Stimulated activated CD8-positive, alpha-beta memory T cell treated with anti-CD3 and anti-CD28 coated beads, Interleukin-4, amount 100 ng/mL, for 1 hour (primary cell): ENCODE measurements at regions not wholly inside any gene's neighbourhood (a gene's known extent, or its start where the extent isn't known, plus 50 kb on each side); places are given as distances from the start of the nearest gene placed in this dataset.

Source experiments
- DNase-seq, 2 donors: peaks; one replicate each; pipeline ENCODE4 v3.0.0-alpha.2; 2020; ENCODE audit warnings: low read depth in 2 of 2, low spot score in 1 of 2

GRCh38 chr9:88811511-88811910 is 179.8 kb upstream of the S1PR3 start:
- DNase-seq: no peak

DNA sequence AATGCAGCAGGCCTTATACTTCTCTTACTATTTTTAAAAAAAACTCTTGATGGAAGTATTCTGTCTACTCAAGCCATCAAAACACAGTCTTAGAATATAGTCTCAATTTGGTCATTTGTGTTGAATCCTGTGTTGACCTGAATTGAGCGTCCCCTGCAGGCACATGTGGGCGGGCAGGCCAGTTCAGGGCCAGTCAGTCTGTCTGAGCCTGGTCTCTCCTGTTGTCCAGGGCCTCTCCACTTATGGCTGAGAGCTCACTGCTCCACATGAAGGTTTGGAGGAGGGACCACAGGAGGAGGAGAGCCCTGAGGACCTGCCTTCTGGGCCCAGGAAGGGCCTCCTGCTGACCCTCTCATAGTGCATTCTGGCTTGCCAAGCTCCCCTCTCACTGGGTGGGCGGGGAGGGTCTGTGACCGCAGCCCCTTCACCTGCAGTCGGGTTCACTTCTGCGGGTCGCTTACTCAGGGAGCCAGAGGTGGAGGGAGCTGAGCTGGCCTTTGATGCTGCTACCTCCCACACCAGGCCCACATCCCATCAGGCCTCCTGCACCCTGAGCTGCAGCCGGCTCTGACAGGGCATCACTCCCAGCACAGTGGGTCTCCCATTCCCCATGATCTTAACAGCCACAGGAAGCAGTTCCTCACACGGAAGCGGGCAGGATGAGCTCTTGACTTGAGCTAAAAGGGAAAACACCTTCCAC is 178.2 kb upstream of the S1PR3 start:
- DNase-seq: no peak

GRCh38 chr9:88813638-88814209 is 177.5 kb upstream of the S1PR3 start:
- no peak for DNase-seq

GRCh38 chr9:88814577-88814976 is 176.7 kb upstream of the S1PR3 start:
- DNase-seq: no peak

DNA sequence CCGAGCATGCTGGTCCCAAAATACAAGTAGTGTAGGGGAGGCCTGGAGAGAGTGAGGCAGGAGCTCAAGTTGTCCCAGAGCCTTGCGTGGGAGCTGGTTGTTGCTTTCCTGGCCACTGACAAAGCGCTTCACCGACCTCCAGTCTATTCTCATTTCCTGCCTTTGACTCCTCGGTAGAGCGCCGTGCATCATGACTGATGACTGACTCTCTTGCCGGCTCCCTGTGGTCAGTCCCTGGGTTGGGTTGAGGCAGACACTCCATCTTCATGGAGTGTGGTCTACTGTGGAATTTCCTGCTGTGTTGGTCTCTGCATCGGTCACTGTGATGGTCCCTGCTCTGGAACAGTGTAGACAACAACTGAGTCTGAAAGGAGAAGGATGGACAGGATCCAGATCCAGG is 175.1 kb upstream of the S1PR3 start:
- DNase-seq: no peak

GRCh38 chr9:88816591-88816990 is 174.7 kb upstream of the S1PR3 start:
- no peak for DNase-seq

DNA sequence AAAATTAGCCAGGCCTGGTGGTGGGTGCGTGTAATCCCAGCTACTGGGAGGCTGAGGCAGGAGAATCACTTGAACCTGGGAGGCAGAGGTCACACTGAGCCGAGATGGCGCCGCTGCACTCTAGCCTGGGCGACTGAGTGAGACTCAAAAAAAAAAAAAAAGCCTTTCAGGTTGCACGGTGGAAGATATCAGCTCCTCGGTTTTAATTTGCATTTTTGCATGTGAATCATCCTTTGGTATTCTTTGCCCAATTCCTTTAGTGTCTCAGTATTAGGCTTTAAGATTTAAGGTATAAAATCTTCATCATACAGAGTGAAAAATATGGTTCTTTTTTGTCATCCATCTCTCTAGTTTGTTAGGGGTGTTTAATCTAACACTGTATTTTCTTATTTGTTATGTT is 173.6 kb upstream of the S1PR3 start:
- no peak for DNase-seq

DNA sequence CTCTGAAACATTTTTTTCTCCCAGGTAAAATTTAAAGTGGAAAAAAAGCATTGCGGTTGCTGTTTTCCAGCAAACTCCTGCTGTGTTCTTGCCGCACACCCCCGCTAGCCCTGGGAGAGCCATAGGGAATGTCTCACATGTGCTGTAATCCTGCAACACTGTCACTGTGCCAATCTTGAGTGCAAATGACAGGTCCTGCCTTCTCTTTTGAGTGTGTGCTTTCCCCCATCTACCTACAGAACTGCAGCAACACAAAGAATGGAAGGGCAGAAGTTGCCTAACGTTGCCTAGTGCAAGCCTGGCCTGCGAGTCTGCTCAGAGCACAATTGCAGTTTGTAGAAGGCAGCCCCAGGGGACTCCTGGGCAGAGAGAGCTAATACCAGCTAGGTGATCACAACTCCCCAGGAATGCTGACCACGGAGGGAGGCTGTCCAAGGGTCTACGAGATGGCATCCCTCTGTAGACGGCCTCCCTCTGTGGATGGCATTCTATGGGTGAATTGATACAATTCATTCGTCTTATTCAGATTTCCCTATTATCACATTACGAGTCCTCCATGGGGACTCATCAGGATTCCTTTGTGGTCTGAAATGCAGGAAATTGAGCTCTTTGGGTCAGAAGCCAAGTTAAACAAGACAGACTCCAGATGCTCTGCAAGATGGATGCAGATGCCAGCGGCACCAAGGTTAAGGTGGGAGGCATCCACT is 172.6 kb upstream of the S1PR3 start:
- no peak for DNase-seq

- DNase-seq: no peak
Observed at GRCh38 chr9:88819476-88819875, 171.8 kb upstream of the S1PR3 start.

DNA sequence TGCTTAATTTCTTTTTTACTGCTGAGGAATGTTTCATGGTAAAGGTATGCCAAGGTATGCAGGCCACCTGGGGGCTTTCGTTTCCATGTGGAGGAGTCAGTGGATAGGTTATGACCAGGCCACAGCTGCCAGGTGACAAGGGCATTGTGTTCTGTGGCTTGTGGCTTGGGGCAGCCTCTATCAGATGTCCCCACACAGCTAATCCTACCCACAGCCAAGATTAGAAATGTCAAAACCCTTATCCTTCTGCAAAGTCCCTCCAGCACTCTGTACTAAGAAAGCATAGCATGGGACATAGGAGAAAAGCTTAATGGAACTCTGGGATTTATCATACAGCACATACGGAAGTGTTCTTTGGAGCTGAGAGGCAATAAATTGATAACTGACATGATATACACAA is 171.2 kb upstream of the S1PR3 start:
- no peak for DNase-seq

DNA sequence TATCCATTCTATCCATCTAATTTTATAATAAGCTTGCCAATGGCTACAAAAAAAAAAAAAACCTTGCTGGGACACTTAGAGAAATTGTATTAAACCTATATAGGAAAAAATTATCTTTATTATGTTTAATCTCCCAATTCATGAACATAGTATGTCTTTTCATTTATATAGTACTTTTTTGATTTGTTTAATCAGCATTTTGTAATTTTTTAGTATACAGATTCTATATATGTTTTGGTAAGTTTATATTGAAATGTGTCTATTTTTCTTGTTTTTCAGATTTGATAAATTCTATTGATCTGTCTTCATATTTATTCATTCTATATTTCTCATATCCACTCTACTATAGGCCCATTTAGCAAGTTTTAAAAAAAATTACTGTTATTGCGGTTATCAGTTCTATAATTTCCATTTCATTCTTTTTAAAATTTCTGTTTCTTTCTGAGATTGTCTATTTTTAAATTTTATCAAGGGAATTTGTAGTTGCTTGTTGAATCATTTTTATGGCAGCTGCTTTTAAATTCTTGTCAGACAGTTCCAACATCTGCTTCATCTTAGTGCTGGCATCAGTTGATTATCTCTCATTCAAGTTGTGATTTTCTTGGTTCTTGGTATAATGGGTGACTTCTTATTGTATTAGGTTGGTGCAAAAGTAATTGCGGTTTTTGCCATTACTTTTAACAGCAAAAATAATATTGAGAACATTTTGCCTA is 170.1 kb upstream of the S1PR3 start:
- no peak for DNase-seq

DNA sequence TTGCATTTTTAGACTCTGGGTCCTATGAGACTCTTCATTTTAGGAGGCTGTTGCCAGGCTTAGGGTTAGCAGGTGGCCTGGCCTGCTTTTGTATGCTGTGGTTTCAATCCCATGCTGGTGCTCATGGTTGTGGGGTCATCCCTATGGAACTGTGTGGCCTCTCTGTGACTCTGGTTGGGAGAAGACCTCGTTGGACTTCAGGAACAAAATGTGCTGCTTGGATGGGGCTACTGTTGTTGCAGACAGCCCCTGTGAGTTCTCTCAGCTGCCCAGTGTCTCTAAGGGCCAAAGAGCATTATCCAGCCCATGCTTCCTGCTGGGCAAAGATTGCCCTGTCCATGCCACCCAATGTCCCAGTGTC is 169.5 kb upstream of the S1PR3 start:
- no peak for DNase-seq

DNA sequence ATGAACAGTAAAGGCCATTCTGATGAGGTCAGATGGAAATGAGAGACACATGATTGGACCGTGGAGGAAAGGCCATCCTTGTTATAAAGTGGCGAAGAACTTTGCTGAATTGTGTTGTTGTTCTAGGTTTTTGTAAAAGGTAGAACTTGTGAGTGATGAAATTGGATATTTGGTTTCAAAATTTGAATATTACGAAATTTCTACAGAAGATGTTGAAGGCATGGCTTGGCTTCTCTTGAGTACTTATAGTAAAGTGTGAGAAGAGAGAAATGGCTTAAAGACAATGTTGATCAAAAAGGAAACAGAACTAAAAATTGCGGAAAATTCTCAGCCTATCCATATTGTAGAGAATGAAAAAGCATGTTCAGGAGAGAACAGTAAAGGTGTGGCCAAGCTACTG is 166.6 kb upstream of the S1PR3 start:
- no peak for DNase-seq

DNA sequence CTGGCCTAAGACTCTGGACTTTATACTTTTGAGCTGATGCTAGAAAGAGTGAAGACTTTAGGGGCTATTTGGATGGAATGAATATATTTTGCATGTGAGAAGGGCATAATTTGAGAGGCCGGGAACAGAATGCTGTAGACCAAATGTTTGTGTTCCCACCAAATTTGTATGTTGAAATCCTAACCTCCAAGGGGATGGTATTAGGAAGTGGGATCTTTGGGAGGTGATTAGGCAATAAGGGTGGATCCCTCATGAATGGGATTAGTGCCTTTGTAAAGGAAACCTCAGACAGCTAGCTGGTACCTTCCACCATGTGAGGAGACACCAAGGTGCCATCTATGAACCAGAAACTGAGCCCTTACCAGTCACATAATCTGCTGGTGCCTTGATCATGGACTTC is 165.1 kb upstream of the S1PR3 start:
- no peak for DNase-seq

GRCh38 chr9:88826771-88827181 is 164.5 kb upstream of the S1PR3 start:
- no peak for DNase-seq

- DNase-seq: no peak
Observed at GRCh38 chr9:88828018-88828417, 163.2 kb upstream of the S1PR3 start.

GRCh38 chr9:88828492-88828974 is 162.7 kb upstream of the S1PR3 start:
- DNase-seq: no peak

- no peak for DNase-seq
Observed at GRCh38 chr9:88829276-88829675, 162.0 kb upstream of the S1PR3 start.

DNA sequence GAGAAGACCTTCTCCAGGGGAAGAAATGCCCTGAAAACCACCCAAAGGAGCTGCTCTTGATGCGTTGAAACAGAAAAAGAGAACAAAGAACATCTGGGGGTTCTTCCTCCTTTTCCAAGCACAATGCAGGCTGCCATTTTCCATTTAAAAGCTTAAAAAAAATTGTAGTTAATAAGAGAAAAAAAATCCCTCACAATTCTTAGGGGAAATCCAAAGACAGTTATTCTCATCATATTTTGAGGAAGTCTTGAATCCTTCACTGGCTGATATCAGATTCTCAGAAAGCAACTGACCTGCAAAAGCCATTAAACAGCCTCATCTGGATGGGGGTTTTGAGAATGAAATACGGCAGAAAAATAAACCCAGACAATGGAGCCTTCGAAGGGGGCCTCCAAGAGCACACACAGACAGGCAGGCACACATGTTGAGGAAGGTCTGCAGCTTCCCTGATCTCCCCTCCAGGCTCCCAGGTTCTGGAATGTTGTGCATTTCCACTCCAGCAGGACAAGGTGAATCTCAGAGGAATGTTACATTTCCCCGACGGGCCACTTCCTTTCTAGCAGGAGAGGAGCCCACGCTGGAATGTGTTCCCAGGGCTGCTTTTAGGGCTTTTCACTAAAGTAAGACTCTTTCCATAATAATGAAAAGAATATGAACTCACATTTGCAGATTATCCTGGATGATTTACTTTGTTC is 159.4 kb upstream of the S1PR3 start:
- DNase-seq: no peak

GRCh38 chr9:88833946-88834345 is 157.3 kb upstream of the S1PR3 start:
- no peak for DNase-seq

DNA sequence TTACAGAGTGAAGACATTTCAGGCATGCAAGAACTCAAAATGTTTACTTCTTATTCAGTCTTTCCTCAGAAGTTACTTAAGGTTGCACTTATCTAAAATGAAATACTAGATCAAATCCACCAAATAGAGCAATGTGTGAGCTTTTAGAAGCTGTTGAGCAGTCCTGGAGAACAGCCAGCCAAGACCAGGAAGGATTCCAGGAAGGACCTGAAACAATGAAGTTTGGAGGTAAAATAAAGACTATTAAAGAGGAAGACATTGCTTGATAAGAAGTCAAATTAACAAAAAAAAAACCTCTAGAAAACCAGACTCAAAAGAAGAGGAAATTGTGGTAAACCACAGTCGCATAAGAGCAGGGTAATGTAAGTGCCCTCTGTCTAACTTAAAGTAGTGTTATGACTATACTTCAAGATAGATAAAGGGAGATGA is 156.2 kb upstream of the S1PR3 start:
- no peak for DNase-seq
